Activated T-cell treated with anti-CD3 and anti-CD28 coated beads, Interleukin-2, amount 50 U/mL, for 1 hour (primary cell): ENCODE measurements at regions not wholly inside any gene's neighbourhood (a gene's known extent, or its start where the extent isn't known, plus 50 kb on each side); places are given as distances from the start of the nearest gene placed in this dataset.

Source experiments
- DNase-seq: peaks from one replicate; pipeline ENCODE4 v3.0.0-alpha.2; 2020

GRCh38 chr14:101069228-101069549, 165.7 kb upstream of the RTL1 start:
- DNase-seq: no peak

- DNase-seq: peak; percentile 6
Measured at GRCh38 chr14:101069666-101070362, 166.3 kb upstream of the RTL1 start.

- no peak for DNase-seq
Measured at GRCh38 chr14:101070540-101071492, 167.3 kb upstream of the RTL1 start.

- DNase-seq: no peak
Measured at GRCh38 chr14:101071493-101071906, 168.0 kb upstream of the RTL1 start.

GRCh38 chr14:101072070-101072469, 168.5 kb upstream of the RTL1 start:
- no peak for DNase-seq

GRCh38 chr14:101072531-101072930, 169.0 kb upstream of the RTL1 start:
- no peak for DNase-seq

- no peak for DNase-seq
Measured at GRCh38 chr14:101072945-101073597, 169.5 kb upstream of the RTL1 start.

- no peak for DNase-seq
Measured at GRCh38 chr14:101073598-101073965, 170.1 kb upstream of the RTL1 start.

GRCh38 chr14:101074196-101075024, 170.9 kb upstream of the RTL1 start:
- no peak for DNase-seq

GRCh38 chr14:101075025-101075800, 171.7 kb upstream of the RTL1 start:
- DNase-seq: no peak

- DNase-seq: no peak
Measured at GRCh38 chr14:101075801-101076413, 172.4 kb upstream of the RTL1 start.

- no peak for DNase-seq
Measured at GRCh38 chr14:101076451-101077198, 173.1 kb upstream of the RTL1 start.

GRCh38 chr14:101077481-101078074, 174.1 kb upstream of the RTL1 start:
- no peak for DNase-seq

- DNase-seq: no peak
Measured at GRCh38 chr14:101078170-101078891, 174.8 kb upstream of the RTL1 start.

GRCh38 chr14:101078892-101079221, 175.3 kb upstream of the RTL1 start:
- DNase-seq: no peak

- DNase-seq: no peak
Measured at GRCh38 chr14:101080922-101081593, 177.5 kb upstream of the RTL1 start.

- no peak for DNase-seq
Measured at GRCh38 chr14:101082036-101082435, 178.5 kb upstream of the RTL1 start.

GRCh38 chr14:101082436-101083384, 179.2 kb upstream of the RTL1 start:
- no peak for DNase-seq
